HG02642 (cell line): ENCODE measurements at regions not wholly inside any gene's neighbourhood (a gene's known extent, or its start where the extent isn't known, plus 50 kb on each side); places are given as distances from the start of the nearest gene placed in this dataset.

Experiments
- ATAC-seq: cut with Tn5 transposase; IDR thresholded peaks from one replicate; pipeline ENCODE4 v1.9.1; 2021; ENCODE audit warnings: mild to moderate bottlenecking; ENCODE audit not compliant: unreplicated experiment, poor library complexity

DNA sequence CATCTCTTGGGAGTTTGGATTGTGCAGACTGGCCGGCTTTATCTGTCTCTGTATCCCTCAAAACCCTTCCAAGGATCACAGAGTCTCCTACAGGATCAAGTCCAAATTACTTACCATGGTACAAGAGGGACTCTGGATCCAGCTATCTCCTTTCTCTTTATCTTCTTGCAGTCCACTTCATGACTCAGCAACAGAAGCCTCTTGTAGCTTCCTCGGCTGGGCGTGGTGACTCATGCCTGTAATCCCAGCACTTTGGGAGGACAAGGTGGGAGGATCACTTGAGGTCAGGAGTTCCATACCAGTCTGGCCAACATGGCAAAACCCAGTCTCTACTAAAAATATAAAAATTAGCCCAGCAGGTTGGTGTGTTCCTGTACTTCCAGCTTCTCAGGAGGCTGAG, 189.7 kb downstream of the BCAT1 start:
- no peak for ATAC-seq

DNA sequence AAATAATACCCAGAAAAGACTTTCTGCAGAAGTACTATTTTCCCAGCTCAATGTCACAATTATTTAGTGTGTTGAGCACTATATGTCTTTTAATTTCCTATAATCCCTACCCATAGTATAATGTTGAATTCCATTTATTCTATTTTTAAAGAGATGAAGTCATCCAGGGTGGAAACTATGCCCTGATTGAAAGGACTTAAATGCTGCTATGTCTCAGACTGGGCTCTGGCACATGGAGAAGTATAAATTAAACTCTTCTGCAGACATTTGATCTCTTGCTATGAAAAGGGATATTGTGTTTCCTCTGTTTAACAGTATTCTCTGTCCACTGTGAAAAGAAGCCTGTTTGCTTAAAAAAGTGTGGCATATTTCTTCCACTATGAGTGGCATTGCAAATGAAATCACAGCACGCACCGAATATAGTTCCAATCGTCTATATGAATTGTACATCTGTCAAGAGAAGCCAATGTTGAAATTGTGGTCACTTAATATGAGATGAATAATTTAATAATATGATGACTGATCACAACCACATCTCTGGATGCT, 192.3 kb downstream of the BCAT1 start:
- no peak for ATAC-seq

- ATAC-seq: no peak
Measured at GRCh38 chr12:24754690-24755638, 193.9 kb downstream of the BCAT1 start.

DNA sequence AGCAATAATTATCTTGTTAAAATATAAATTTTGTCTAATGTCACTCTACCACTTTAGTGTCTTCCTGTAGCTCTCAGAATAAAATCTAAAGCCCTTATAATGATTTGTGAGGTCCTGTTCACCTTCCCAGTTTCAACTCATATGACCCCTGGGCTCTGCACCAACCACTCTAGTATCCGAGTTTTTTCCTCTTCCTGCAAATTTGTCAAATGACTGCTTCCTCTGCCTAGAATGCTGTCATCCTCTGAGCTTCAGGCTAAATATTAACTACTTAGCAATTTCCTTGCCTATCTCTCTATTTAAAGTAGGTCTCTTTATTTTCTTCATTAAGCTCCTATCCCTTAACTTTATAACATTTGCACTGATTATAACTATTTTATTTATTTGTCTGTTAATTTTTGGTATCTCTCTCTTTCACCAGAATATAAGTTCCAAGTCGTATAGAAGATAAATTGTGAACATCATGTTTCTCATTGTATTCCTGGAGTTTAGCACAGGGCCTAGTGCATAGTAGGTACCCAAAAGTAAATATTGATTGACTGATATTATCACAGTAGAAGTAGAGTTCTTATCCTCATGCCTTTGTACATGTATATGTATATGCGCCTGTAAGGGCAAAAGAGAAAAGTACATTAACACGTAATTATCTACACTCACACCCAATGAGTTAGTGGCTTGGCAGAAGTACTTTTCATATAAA, 196.0 kb downstream of the BCAT1 start:
- no peak for ATAC-seq

- no peak for ATAC-seq
Measured at GRCh38 chr12:24751181-24751580, 197.7 kb downstream of the BCAT1 start.

- ATAC-seq: no peak
Measured at GRCh38 chr12:24750263-24750662, 198.6 kb downstream of the BCAT1 start.

GRCh38 chr12:24749171-24749570, 199.7 kb downstream of the BCAT1 start:
- ATAC-seq: no peak

DNA sequence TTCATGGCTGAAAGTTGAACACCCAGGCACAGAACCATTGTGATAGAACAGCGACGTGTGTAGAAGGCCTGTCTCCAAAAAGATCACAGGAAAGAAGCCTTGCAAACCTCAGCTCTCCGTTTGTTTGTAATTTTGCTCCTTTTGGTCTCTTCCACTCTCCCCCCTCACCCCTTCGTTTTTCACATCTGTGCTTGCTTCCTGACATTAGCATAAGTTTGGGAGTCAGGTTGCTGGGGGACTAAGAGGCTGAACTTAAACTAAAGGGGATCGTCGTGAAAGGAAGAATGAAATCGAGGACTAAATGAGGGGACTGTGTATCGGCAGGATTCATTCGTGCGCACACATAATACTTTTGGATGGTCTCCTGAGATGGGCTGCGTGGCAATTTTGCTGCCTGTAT, 200.6 kb downstream of the BCAT1 start:
- no peak for ATAC-seq

GRCh38 chr12:24746864-24747263, 202.0 kb downstream of the BCAT1 start:
- no peak for ATAC-seq

DNA sequence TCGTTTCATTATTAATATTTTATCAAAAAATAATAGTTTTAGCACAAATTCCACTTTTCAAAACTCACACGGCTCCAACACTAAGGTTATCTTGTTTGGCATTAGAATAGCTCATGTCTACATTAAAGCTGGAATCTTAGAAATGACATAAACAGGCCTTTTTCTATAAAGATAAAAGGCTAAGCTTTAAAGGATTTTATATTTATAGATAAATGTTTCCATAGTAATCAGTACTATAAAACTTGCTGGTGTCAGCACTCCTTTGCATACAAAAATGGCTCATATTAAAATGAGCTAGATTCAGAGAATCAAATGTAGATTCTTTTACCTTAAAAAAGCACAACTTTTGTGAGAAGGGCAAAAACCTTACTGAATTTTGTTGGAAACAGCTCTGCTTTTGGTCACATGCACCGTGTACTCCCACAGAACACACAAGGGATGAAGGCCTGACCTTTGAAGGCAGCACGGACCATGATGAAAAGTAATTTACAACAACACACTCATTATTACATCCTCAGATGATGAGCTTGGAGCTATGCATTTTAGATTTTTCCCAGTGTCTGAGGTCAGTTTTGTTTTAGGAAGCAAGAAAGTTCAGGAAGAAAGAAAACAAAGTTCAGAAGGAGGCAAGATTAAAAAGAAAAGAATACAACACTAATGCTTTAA, 202.8 kb downstream of the BCAT1 start:
- ATAC-seq: no peak

GRCh38 chr12:24743941-24744793, 204.7 kb downstream of the BCAT1 start:
- no peak for ATAC-seq

DNA sequence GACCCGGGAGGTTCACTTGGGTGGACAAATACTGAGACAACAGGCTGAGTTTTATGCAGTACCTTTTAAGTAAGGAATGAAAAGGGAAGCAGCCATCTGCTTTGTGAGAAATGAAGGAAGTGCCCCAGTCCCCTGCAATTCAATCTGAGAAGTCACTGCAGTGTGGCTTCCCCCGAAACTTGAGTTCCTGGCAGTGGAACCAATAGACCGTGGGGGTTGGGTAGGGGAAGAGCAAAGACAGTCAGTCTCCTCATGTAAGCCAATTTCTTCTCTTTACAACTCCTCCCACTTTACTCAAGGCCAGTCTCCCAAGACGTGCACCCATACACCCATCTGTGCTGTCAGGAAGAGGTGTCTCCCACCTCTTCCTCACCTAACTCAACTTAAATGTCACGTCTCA, 206.5 kb downstream of the BCAT1 start:
- peak; percentile 90 for ATAC-seq

- ATAC-seq: peak; percentile 45
Measured at GRCh38 chr12:24741216-24741615, 207.7 kb downstream of the BCAT1 start.

GRCh38 chr12:24739106-24739779, 209.7 kb downstream of the BCAT1 start:
- no peak for ATAC-seq

DNA sequence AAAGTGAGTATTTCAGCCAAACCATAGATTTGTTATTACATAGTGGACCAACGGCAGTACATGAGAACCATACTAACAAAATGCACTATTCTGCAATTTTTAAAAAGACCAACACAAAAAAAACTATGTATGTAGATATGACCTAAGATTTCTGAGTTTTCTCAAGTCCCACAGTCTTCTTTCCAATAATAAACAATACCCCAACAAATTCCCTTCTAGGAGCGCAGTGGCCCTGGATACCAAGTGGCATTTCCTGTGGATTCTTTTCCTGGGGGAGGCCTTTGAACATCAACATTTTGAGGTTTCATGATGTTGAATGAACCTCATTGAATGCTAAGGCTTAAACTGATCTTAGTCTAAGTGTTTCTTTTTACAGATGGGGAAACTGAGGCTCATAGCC, 210.5 kb downstream of the BCAT1 start:
- no peak for ATAC-seq

DNA sequence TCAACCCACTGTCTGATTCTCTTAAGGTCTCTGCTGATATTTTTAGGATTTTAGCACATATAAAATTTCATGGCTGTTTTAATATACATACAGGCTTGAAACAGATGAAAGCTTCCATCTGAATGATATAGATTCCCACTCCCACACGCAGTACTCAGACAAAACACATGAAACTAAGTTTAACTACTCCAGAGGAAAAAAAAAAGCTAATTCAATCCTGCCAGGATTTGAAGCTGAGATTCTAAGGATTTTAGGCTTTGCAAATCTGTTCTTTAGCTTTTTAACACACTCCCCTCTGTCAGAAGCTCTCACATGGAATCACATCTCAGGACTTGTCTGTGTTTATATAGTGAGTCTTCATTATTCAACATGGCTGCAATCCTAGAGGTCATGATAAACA, 217.3 kb downstream of the BCAT1 start:
- ATAC-seq: no peak

DNA sequence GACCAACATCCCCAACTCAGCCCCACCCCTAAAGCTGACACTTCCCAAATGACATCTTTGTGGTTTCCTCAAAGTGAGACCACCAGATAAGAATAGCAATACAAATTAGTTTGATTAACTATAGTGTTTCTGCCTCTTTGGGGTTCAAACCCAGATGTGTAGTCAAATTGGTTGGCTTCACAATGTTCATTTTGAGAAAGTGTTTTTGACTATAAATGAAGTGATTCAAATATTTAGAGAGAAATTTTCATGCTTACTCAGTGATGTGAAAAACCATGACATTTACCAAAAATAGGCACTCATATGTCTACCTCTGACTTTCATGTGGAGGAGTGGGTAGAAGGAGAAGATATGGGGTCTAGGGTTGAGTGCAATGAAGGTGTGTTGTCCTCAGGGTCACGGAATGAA, 218.4 kb downstream of the BCAT1 start:
- ATAC-seq: peak; percentile 56

DNA sequence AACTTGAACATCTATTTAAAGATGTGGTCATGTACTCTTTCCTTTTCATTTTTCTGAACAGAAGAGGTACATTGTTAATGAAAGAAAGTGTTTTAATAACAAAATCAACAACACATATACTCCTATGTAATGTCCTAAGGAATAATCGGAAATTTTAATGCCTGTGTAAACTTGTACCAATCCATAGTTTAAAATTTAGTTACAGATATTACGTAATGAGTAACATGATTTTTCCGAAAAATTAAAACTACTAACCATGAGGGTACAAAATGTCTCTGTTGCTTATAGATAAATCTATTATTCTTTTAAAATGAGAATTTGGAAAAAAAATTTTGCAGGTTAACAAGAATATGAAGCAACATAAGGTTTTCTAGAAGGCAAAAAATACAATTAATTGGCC, 220.1 kb downstream of the BCAT1 start:
- ATAC-seq: no peak

- ATAC-seq: no peak
Measured at GRCh38 chr12:24728366-24728765, 220.5 kb downstream of the BCAT1 start.
